Gastroesophageal sphincter (tissue), 4 donors: ENCODE measurements at regions not wholly inside any gene's neighbourhood (a gene's known extent, or its start where the extent isn't known, plus 50 kb on each side); places are given as distances from the start of the nearest gene placed in this dataset.

ENCODE experiments used
- ATAC-seq: fragments of 150-250 bp; one replicate; pipeline ENCODE4 v1.9.1; 2016; ENCODE audit warnings: mild to moderate bottlenecking, moderate library complexity
- H3K27ac ChIP-seq, 4 donors: fragments of 200-600 bp; sonication (generic) in 3 of 4; 1 replicate in 3 of 4; 2 replicates in 1 of 4; pipeline ENCODE4 v1.5.1; 2016 to 2019
- H3K27me3 ChIP-seq: fragments of 200-600 bp; sonication (generic); one replicate; pipeline ENCODE4 v1.5.1; 2019
- H3K36me3 ChIP-seq, 2 donors: fragments of 200-600 bp; sonication (generic); one replicate each; pipeline ENCODE4 v1.5.1; 2019; ENCODE audit warnings: control low read depth in 1 of 2
- H3K4me1 ChIP-seq, 3 donors: fragments of 200-600 bp; sonication (generic); 1 replicate in 2 of 3; 2 replicates in 1 of 3; pipeline ENCODE4 v1.5.1; 2016 to 2019; ENCODE audit warnings: control low read depth in 2 of 3
- H3K4me3 ChIP-seq, 2 donors: fragments of 200-600 bp; sonication (generic); one replicate each; pipeline ENCODE4 v1.5.1; 2019; ENCODE audit warnings: mild to moderate bottlenecking in 1 of 2, moderate library complexity in 1 of 2
- H3K9me3 ChIP-seq, 3 donors: fragments of 200-600 bp; sonication (generic); one replicate each; pipeline ENCODE4 v1.5.1; 2017 to 2019; ENCODE audit warnings: control low read depth in 2 of 3
- EP300 ChIP-seq: sonication (generic); formaldehyde crosslinking; IDR thresholded peaks from one replicate; pipeline ENCODE4 v1.6.1; 2017; ENCODE audit warnings: antibody characterized with exemption, mild to moderate bottlenecking
- POLR2A ChIP-seq, 2 donors: fragments of 450-650 bp; IDR thresholded peaks; one replicate each; pipeline ENCODE4 v1.6.1; 2017; ENCODE audit warnings: antibody characterized with exemption in 2 of 2, mild to moderate bottlenecking in 2 of 2, moderate library complexity in 1 of 2
- POLR2AphosphoS5 ChIP-seq: sonication (generic); formaldehyde crosslinking; IDR thresholded peaks from one replicate; pipeline ENCODE4 v1.6.1; 2017; ENCODE audit warnings: antibody characterized with exemption
- WGBS, 2 donors: methylation state at CpG; one replicate each; pipeline ENCODE4 v1.1.5; 2018; ENCODE audit warnings: low coverage in 1 of 2; 5-methylcytosine and 5-hydroxymethylcytosine counted together
- TF ChIP-seq, protein P1 (sequence below), 4 experiments: fragments of 200-600 bp in 2 of 4; fragments of 450-650 bp in 2 of 4; sonication (generic) in 1 of 4; IDR thresholded peaks; one replicate each; pipeline ENCODE4 v1.5.1; 2017 to 2019; ENCODE audit warnings: antibody characterized with exemption in 4 of 4, mild to moderate bottlenecking in 2 of 4, moderate library complexity in 2 of 4

DNA sequence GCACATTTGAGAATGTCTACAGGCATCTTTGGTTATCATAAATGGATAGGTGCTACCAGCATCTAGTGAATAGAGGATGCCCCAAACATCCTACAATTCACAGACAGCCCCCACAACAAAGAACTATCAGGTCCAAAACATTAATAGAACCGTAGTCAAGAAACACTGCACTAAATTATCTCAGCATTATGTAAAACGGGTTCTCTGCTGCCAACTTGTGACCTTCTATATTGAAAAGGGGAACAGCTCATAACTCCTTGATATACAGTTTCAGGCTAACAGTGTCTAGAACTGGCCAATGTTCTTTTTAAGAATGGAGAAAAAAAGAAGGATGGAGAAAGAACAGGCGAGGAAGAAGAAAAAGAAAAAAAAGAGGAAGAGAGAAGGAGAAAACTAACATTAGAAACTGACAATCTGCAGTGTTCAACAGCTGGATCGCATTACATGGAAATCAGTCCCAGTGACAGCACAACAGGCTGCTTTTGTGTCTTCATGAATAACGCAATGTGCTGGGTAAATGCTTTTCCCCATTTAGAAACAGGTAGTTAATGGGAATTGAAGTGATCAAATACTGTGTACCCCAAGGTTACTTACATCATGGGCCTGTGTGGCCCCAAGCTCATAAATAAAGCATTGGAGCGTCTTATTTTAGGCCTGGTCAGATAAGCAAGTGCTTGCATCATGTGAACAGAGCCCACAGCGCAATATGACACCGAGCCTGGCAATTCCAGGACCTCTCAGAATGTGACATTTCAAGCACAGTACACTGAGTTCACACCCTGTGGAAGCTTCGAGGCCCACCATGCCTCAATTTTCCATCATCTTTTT is 339.5 kb downstream of the DHX15 start:
- Histone ChIP-seq H3K36me3 (no peaks in the 10 kb centered on the region), H3K27ac (no peak overlapping the region), H3K9me3 (no peaks in the 10 kb centered on the region), H3K27me3 (no peaks in the 10 kb centered on the region), H3K4me3 (no peak overlapping the region), H3K4me1 (peaks cover 0 to 28% (median 6%) of the 10 kb centered on the region in 3 donors)
- no peak for ATAC-seq
- WGBS, 2 donors: 62 to 64% methylated on average over 8 to 9 of the region's 9 CpGs
- TF ChIP-seq, protein P1, sequence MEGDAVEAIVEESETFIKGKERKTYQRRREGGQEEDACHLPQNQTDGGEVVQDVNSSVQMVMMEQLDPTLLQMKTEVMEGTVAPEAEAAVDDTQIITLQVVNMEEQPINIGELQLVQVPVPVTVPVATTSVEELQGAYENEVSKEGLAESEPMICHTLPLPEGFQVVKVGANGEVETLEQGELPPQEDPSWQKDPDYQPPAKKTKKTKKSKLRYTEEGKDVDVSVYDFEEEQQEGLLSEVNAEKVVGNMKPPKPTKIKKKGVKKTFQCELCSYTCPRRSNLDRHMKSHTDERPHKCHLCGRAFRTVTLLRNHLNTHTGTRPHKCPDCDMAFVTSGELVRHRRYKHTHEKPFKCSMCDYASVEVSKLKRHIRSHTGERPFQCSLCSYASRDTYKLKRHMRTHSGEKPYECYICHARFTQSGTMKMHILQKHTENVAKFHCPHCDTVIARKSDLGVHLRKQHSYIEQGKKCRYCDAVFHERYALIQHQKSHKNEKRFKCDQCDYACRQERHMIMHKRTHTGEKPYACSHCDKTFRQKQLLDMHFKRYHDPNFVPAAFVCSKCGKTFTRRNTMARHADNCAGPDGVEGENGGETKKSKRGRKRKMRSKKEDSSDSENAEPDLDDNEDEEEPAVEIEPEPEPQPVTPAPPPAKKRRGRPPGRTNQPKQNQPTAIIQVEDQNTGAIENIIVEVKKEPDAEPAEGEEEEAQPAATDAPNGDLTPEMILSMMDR (IDR thresholded peaks at IDR 0.05): no peak
- no peak for TF ChIP-seq POLR2AphosphoS5
- TF ChIP-seq EP300: no peak

DNA sequence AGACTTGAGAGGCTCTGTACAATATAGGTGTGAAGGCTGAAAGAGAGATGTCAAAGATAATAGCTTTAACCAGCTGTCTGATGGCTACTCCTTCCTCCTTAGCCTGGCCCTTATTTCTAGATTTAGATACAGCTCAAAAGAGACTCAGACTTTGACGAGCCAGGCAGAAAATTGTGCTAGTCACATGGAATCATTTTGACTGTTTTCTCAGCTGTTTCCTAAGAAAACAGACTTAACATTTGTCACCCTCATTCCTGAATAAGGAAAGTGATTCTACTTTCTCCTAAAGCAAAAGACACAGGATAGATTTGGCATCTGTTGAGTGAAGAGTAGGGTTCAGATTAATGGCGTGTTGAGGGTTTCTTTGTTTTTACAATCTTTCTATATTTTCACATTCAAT is 340.7 kb downstream of the DHX15 start:
- WGBS, 2 donors: 64 to 71% methylated on average over 2 of the region's 2 CpGs
- TF ChIP-seq, protein P1 (IDR thresholded peaks at IDR 0.05): no peak
- no peak for TF ChIP-seq POLR2A (IDR thresholded peaks at IDR 0.05)
- TF ChIP-seq POLR2AphosphoS5: no peak
- TF ChIP-seq EP300: no peak
- Histone ChIP-seq H3K27ac (no peak overlapping the region), H3K36me3 (no peaks in the 10 kb centered on the region), H3K27me3 (no peaks in the 10 kb centered on the region), H3K9me3 (no peaks in the 10 kb centered on the region), H3K4me3 (no peak overlapping the region), H3K4me1 (peaks cover 0 to 15% (median 1%) of the 10 kb centered on the region in 3 donors)
- ATAC-seq: no peak

DNA sequence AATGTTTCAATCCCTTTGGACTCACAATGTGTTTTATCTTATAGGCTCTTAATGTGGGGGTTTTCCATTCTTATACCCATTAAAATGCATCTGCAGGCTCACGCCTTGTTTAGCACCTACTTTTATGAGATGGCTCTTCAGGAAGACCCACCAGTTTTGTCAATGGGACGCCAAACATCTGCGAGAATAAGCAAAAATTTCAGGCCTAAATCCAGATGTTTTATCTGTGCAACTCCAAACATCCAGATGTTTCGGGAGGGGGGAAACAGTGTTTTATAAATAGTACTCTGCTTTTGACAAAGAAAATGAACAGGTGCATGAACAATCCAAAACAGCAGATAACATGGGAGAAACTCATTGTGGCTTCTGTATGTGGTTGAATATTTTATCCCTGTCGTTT is 342.8 kb downstream of the DHX15 start:
- Histone ChIP-seq H3K27me3 (no peaks in the 10 kb centered on the region), H3K27ac (no peak overlapping the region), H3K4me1 (peaks cover 0 to 12% (median 0%) of the 10 kb centered on the region in 3 donors), H3K36me3 (no peaks in the 10 kb centered on the region), H3K9me3 (no peaks in the 10 kb centered on the region), H3K4me3 (no peak overlapping the region)
- TF ChIP-seq POLR2A (IDR thresholded peaks at IDR 0.05) (no peak), POLR2AphosphoS5 (no peak)
- TF ChIP-seq, protein P1 (IDR thresholded peaks at IDR 0.05): no peak
- WGBS, 2 donors: 57 to 66% methylated on average over 5 of the region's 5 CpGs
- no peak for ATAC-seq

DNA sequence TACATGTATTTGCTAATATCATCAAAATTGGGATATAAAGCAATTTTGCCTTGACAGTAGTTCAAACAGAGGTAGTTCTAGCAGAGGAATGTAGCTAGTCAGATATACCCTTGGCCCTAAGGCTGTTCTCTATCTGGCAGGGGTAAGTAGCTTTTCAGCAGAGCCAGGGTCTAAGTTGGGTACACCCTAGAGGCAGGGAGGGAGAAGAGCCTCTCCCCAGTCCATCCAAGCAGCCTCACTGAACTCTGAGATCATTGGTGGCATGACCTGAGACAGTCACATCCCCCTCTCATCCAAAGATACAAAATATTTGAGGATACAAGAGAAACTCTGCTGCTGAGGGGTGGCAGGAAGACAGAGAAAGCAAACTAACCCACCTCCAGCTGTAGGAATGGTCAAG is 343.7 kb downstream of the DHX15 start:
- no peaks in the 10 kb centered on the region for H3K9me3 ChIP-seq

DNA sequence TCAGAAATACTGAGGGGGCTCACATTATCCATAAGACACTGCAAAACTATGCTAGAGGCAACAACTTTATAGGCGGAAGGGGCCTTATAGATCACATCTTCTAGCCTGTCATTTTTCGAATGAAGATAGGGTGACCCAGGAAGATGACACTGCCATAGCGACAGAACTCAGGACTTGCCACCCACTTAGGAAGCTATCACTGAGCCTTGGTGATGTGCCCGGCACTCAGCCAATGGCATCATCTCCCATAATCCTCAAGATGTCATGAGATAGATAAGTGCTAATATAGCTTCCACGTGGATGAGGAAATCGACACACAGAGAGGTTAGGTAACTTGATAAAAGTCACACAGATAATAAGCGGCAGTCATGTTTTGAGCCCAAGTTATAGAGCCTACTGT is 346.6 kb downstream of the DHX15 start:
- 72 to 92% methylated on average over 4 to 6 of the region's 7 CpGs for WGBS, 2 donors
- H3K9me3 ChIP-seq: no peaks in the 10 kb centered on the region
- H3K4me3 ChIP-seq: no peak overlapping the region
- H3K36me3 ChIP-seq: no peaks in the 10 kb centered on the region
- H3K4me1 ChIP-seq: no peaks in the 10 kb centered on the region
- no peak for ATAC-seq
- TF ChIP-seq POLR2A (IDR thresholded peaks at IDR 0.05): no peak
- TF ChIP-seq EP300: no peak
- TF ChIP-seq POLR2AphosphoS5: no peak
- TF ChIP-seq, protein P1 (IDR thresholded peaks at IDR 0.05): no peak
- no peak overlapping the region for H3K27ac ChIP-seq
- no peaks in the 10 kb centered on the region for H3K27me3 ChIP-seq

More for the DNA sequence above, 343.7 kb downstream of the DHX15 start:
- Histone ChIP-seq H3K36me3 (no peaks in the 10 kb centered on the region), H3K27me3 (no peaks in the 10 kb centered on the region), H3K4me3 (no peak overlapping the region), H3K4me1 (peaks cover 0 to 12% (median 0%) of the 10 kb centered on the region in 3 donors), H3K27ac (no peak overlapping the region)
- no peak for ATAC-seq
- TF ChIP-seq POLR2AphosphoS5: no peak
- TF ChIP-seq EP300: no peak
- TF ChIP-seq, protein P1 (IDR thresholded peaks at IDR 0.05): no peak
- TF ChIP-seq POLR2A (IDR thresholded peaks at IDR 0.05): no peak
